NCI-H526 treated with DMSO at 0.1 percent for 48 hours (cell line): ENCODE measurements at regions not wholly inside any gene's neighbourhood (a gene's known extent, or its start where the extent isn't known, plus 50 kb on each side); places are given as distances from the start of the nearest gene placed in this dataset.
"Not testable (repeated sequence)": the region's sequence is repeated elsewhere in the genome, so short reads cannot be mapped to it uniquely, and the experiment has no call there.

ENCODE experiments used
- DNase-seq: peaks from one replicate; lab custom pipeline; 2025; lab: John Stamatoyannopoulos, UW

- DNase-seq = no peak
Measured at GRCh38 chr4:156408749-156409148, 455.1 kb upstream of the CTSO start.

- no peak for DNase-seq
Measured at GRCh38 chr4:156401371-156401770, 447.7 kb upstream of the CTSO start.

- no peak for DNase-seq
Measured at GRCh38 chr4:156396534-156396933, 442.9 kb upstream of the CTSO start.

GRCh38 chr4:156391325-156391653, 437.6 kb upstream of the CTSO start:
- no peak for DNase-seq

GRCh38 chr4:156390599-156391324, 437.1 kb upstream of the CTSO start:
- no peak for DNase-seq

GRCh38 chr4:156388826-156389225, 435.2 kb upstream of the CTSO start:
- DNase-seq = no peak

GRCh38 chr4:156378033-156378665, 424.5 kb upstream of the CTSO start:
- DNase-seq = no peak

- no peak for DNase-seq
Measured at GRCh38 chr4:156377036-156377710, 423.5 kb upstream of the CTSO start.

- DNase-seq = no peak
Measured at GRCh38 chr4:156374894-156375293, 421.2 kb upstream of the CTSO start.

GRCh38 chr4:156374069-156374468, 420.4 kb upstream of the CTSO start:
- no peak for DNase-seq

GRCh38 chr4:156367502-156367901, 413.8 kb upstream of the CTSO start:
- DNase-seq = not testable (repeated sequence)

- no peak for DNase-seq
Measured at GRCh38 chr4:156362581-156362980, 408.9 kb upstream of the CTSO start.

GRCh38 chr4:156347412-156348075, 393.9 kb upstream of the CTSO start:
- no peak for DNase-seq

- no peak for DNase-seq
Measured at GRCh38 chr4:156346959-156347385, 393.3 kb upstream of the CTSO start.

GRCh38 chr4:156344397-156344796, 390.7 kb upstream of the CTSO start:
- DNase-seq = no peak

GRCh38 chr4:156336511-156336910, 382.8 kb upstream of the CTSO start:
- DNase-seq = no peak

- no peak for DNase-seq
Measured at GRCh38 chr4:156335721-156336120, 382.1 kb upstream of the CTSO start.

GRCh38 chr4:156330436-156331031, 376.9 kb upstream of the CTSO start:
- no peak for DNase-seq

GRCh38 chr4:156329779-156330178, 376.1 kb upstream of the CTSO start:
- DNase-seq = no peak

GRCh38 chr4:156328882-156329281, 375.2 kb upstream of the CTSO start:
- no peak for DNase-seq

- no peak for DNase-seq
Measured at GRCh38 chr4:156326246-156326645, 372.6 kb upstream of the CTSO start.

- no peak for DNase-seq
Measured at GRCh38 chr4:156322592-156322991, 368.9 kb upstream of the CTSO start.
